ENCODE measurements at regions not wholly inside any gene's neighbourhood (a gene's known extent, or its start where the extent isn't known, plus 50 kb on each side); places are given as distances from the start of the nearest gene placed in this dataset.

- H3K27me3 ChIP-seq (ENCODE audit: insufficient read depth, low read length), result no peaks in the 10 kb centered on the region
- H3K79me2 ChIP-seq (ENCODE audit: control insufficient read depth, insufficient read depth, low read length, unreplicated experiment), result no peaks in the 10 kb centered on the region
- H3K27ac ChIP-seq (ENCODE audit: low read depth, low read length), result no peak overlapping the region
- no peaks in the 10 kb centered on the region for H3K36me3 ChIP-seq (ENCODE audit: insufficient read depth, low read length)
- peaks cover 42% of the 10 kb centered on the region for H3K4me1 ChIP-seq (ENCODE audit: control insufficient read depth, insufficient read depth, low read length, unreplicated experiment)
- no peak overlapping the region for H2AFZ ChIP-seq (ENCODE audit: low read length, unreplicated experiment)
- no peak overlapping the region for H3K4me3 ChIP-seq (ENCODE audit: low read depth, low read length)
These were observed 465.9 kb upstream of the BTBD3 start for GRCh38 chr20:11451793-11452291.

DNA sequence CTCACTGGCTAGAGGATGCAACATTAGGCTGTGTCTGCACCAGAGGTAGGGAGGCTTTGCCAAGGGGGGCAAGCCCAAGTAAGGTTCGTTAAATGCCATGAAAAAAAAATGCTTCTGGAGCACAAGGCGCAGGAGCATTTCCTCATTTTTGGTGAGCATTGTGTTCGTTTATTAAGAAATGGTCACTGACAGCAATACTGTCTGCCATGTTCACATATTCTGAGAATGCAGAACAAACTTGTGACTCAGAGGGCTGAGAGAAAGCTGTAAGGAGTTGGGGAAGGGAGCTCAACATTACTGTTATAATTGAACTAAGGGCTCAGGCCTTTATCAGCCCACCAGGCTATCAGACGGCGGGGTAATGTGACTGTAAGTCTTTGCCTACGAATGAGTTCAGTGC lies 465.4 kb upstream of the BTBD3 start:
- no peaks in the 10 kb centered on the region for H3K27me3 ChIP-seq (ENCODE audit: insufficient read depth, low read length)
- H3K36me3 ChIP-seq (ENCODE audit: insufficient read depth, low read length), result no peaks in the 10 kb centered on the region
- H3K4me3 ChIP-seq (ENCODE audit: low read depth, low read length), result no peak overlapping the region
- peak overlapping the region; percentile 32 for H2AFZ ChIP-seq (ENCODE audit: low read length, unreplicated experiment)
- no peak overlapping the region for H3K27ac ChIP-seq (ENCODE audit: low read depth, low read length)
- H3K4me1 ChIP-seq (ENCODE audit: control insufficient read depth, insufficient read depth, low read length, unreplicated experiment), result peaks cover 42% of the 10 kb centered on the region
- H3K79me2 ChIP-seq (ENCODE audit: control insufficient read depth, insufficient read depth, low read length, unreplicated experiment), result no peaks in the 10 kb centered on the region

DNA sequence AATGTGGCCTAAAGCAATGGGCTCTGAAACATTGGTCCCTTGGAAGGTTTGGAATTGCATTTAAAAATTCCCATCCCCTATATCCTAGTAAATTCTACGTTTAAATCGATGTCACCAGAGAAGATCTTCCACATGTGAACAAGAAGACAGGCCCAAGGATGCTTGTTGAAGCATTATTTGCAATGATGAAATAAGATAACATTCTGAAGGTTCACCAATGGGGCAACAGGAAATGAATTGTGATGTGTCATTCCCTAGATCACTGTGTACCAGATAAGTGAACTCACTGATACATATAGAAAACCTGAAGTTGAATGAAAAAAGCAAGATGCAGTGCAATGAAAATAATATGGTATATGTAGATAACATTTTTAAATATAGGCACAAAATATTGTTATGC lies 464.3 kb upstream of the BTBD3 start:
- H3K4me3 ChIP-seq (ENCODE audit: low read depth, low read length), result no peak overlapping the region; the same call in 1 of the 2 replicates
- H3K4me1 ChIP-seq (ENCODE audit: control insufficient read depth, insufficient read depth, low read length, unreplicated experiment), result peaks cover 42% of the 10 kb centered on the region
- H3K79me2 ChIP-seq (ENCODE audit: control insufficient read depth, insufficient read depth, low read length, unreplicated experiment), result no peaks in the 10 kb centered on the region
- peak overlapping the region; percentile 30 for H2AFZ ChIP-seq (ENCODE audit: low read length, unreplicated experiment)
- H3K36me3 ChIP-seq (ENCODE audit: insufficient read depth, low read length), result no peaks in the 10 kb centered on the region
- H3K27ac ChIP-seq (ENCODE audit: low read depth, low read length), result peak overlapping the region; percentile 28
- no peaks in the 10 kb centered on the region for H3K27me3 ChIP-seq (ENCODE audit: insufficient read depth, low read length)

DNA sequence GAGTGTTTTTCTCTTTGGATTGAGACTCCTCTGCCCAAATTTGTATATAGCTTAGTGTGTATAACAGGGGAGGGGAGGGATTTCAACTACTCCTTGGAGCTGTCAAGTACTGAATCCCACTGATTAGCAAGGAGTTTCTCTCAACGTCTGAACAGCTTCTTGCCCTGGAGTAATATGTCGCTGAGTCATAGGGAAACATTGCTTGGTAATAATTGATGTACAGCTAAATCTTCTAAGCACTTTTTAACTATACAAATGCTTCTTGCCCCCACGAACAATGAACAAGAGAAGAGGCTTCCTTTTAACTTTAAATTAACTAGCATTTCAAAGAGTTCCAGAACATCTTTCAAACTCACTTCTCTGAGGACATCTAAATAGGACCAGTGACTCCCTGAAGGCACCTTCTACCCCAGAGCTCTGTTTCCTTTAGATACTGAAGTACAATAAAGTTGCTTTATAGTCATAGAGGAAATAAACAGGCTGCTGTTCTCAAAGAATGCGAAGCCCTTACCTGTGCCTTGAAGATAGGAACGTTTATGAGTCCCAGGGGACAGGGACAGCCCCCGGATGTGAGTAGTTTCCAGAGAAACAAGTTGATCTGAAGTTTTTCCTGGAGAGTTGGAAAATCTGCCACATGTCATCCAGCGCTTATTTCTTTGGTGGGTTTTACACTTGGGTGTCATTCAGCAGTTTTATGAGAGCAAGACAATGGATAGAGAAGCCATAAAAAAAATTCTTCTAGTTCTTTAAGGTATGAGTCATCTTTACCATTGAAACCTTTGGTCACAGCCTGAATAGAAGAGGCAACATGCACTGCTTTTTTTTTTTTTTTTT lies 462.5 kb upstream of the BTBD3 start:
- H3K27ac ChIP-seq (ENCODE audit: low read depth, low read length), result peak overlapping the region; percentile 77
- H3K27me3 ChIP-seq (ENCODE audit: insufficient read depth, low read length), result no peaks in the 10 kb centered on the region
- peak overlapping the region; percentile 51 for H2AFZ ChIP-seq (ENCODE audit: low read length, unreplicated experiment)
- H3K79me2 ChIP-seq (ENCODE audit: control insufficient read depth, insufficient read depth, low read length, unreplicated experiment), result no peaks in the 10 kb centered on the region
- no peaks in the 10 kb centered on the region for H3K36me3 ChIP-seq (ENCODE audit: insufficient read depth, low read length)
- H3K4me1 ChIP-seq (ENCODE audit: control insufficient read depth, insufficient read depth, low read length, unreplicated experiment), result peaks cover 42% of the 10 kb centered on the region
- peak overlapping the region; percentile 64 for H3K4me3 ChIP-seq (ENCODE audit: low read depth, low read length)

DNA sequence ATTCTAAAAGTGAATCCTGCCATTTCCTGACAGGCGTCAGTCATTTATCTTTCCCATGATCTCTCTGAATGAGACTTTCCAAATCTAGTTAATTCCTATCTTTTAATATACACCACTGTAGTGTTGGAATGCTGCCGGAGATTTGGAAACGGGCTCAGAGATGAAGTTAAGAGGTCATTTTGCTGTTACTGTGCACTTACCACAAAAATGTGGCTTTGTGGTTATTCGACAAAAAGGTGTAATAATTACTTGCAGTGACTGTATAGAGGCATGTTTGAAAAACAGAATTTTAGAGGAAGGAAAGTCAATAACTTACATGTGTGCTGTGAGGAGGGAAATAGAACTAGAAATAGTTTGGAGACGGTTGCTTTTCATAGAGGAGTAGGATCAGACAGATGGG lies 460.2 kb upstream of the BTBD3 start:
- H3K27me3 ChIP-seq (ENCODE audit: insufficient read depth, low read length), result no peaks in the 10 kb centered on the region
- no peak overlapping the region for H3K4me3 ChIP-seq (ENCODE audit: low read depth, low read length)
- H2AFZ ChIP-seq (ENCODE audit: low read length, unreplicated experiment), result no peak overlapping the region
- H3K79me2 ChIP-seq (ENCODE audit: control insufficient read depth, insufficient read depth, low read length, unreplicated experiment), result no peaks in the 10 kb centered on the region
- no peak overlapping the region for H3K27ac ChIP-seq (ENCODE audit: low read depth, low read length)
- no peaks in the 10 kb centered on the region for H3K36me3 ChIP-seq (ENCODE audit: insufficient read depth, low read length)
- H3K4me1 ChIP-seq (ENCODE audit: control insufficient read depth, insufficient read depth, low read length, unreplicated experiment), result peaks cover 38% of the 10 kb centered on the region

DNA sequence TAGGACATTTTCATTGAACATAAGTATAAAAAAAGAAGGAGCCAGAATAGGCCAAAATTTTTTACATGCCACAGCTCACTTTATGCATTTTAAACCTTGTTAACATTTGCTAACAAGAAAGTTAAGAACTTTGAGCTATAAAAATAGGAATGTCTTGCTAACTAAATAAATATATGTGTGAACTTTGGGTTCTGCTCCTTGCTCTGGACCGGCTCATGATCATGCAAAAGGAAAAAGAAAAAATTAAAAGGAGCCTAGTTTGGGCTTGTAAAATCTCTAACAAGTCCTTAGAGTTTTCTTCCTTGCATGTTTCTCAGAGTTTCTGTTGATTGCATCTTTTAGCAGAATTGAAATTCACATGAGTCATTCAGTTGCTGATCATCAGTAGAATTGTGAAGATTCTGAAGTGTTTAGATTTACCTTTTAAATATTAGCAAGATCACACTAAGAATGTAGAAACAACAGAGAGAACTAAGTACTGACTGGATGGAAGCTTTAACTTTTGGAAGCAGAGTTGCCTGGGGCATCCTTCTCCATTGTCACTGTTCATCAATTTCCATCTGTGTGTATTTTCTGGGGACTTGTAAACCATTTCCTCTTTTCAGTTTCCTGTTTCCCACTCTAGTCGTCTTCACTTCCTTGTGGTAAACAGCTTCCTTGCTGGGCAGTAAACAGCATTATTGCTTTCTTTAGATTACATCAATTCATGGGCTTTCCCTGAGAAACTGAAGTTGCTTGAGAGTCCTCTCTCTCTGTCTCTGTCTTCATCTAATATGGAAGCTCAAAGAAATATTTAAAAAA lies 458.4 kb upstream of the BTBD3 start:
- Histone ChIP-seq H2AFZ (ENCODE audit: low read length, unreplicated experiment) (peak overlapping the region; percentile 5), H3K4me3 (ENCODE audit: low read depth, low read length) (no peak overlapping the region), H3K27ac (ENCODE audit: low read depth, low read length) (no peak overlapping the region), H3K27me3 (ENCODE audit: insufficient read depth, low read length) (no peaks in the 10 kb centered on the region), H3K4me1 (ENCODE audit: control insufficient read depth, insufficient read depth, low read length, unreplicated experiment) (peaks cover 21% of the 10 kb centered on the region), H3K36me3 (ENCODE audit: insufficient read depth, low read length) (no peaks in the 10 kb centered on the region), H3K79me2 (ENCODE audit: control insufficient read depth, insufficient read depth, low read length, unreplicated experiment) (no peaks in the 10 kb centered on the region)

- Histone ChIP-seq H2AFZ (ENCODE audit: low read length, unreplicated experiment) (no peak overlapping the region), H3K36me3 (ENCODE audit: insufficient read depth, low read length) (no peaks in the 10 kb centered on the region), H3K4me3 (ENCODE audit: low read depth, low read length) (no peak overlapping the region), H3K79me2 (ENCODE audit: control insufficient read depth, insufficient read depth, low read length, unreplicated experiment) (no peaks in the 10 kb centered on the region), H3K27me3 (ENCODE audit: insufficient read depth, low read length) (peaks cover 4% of the 10 kb centered on the region; the same call in 1 of the 2 replicates), H3K4me1 (ENCODE audit: control insufficient read depth, insufficient read depth, low read length, unreplicated experiment) (no peaks in the 10 kb centered on the region), H3K27ac (ENCODE audit: low read depth, low read length) (no peak overlapping the region)
These were observed 450.3 kb upstream of the BTBD3 start for GRCh38 chr20:11467436-11467835.

DNA sequence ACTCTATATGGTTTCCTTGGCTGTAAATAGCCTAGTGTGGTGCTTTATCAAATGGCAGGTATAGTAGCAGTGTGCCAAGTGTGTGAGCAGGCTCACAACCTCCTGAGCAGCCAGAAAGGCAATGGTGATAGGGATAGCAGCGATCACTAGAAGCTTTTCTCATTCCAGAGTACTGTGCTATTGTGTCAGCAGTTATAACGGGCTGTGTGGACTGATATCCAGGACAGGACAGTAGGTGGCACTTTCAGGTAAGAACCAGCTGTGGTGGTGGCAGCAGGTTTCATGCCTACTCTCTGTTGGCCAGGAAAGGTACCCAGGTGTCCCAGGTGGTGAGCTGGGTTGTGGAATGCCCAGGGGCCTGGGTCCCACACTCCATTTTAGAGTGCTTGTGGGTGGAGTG lies 448.8 kb upstream of the BTBD3 start:
- H3K4me3 ChIP-seq (ENCODE audit: low read depth, low read length), result no peak overlapping the region
- H3K27ac ChIP-seq (ENCODE audit: low read depth, low read length), result no peak overlapping the region
- peaks cover 4% of the 10 kb centered on the region; the same call in 1 of the 2 replicates for H3K27me3 ChIP-seq (ENCODE audit: insufficient read depth, low read length)
- H2AFZ ChIP-seq (ENCODE audit: low read length, unreplicated experiment), result no peak overlapping the region
- H3K79me2 ChIP-seq (ENCODE audit: control insufficient read depth, insufficient read depth, low read length, unreplicated experiment), result no peaks in the 10 kb centered on the region
- H3K36me3 ChIP-seq (ENCODE audit: insufficient read depth, low read length), result no peaks in the 10 kb centered on the region
- H3K4me1 ChIP-seq (ENCODE audit: control insufficient read depth, insufficient read depth, low read length, unreplicated experiment), result no peaks in the 10 kb centered on the region

- Histone ChIP-seq H2AFZ (ENCODE audit: low read length, unreplicated experiment) (no peak overlapping the region), H3K79me2 (ENCODE audit: control insufficient read depth, insufficient read depth, low read length, unreplicated experiment) (no peaks in the 10 kb centered on the region), H3K4me3 (ENCODE audit: low read depth, low read length) (no peak overlapping the region), H3K36me3 (ENCODE audit: insufficient read depth, low read length) (no peaks in the 10 kb centered on the region), H3K4me1 (ENCODE audit: control insufficient read depth, insufficient read depth, low read length, unreplicated experiment) (no peaks in the 10 kb centered on the region), H3K27ac (ENCODE audit: low read depth, low read length) (no peak overlapping the region), H3K27me3 (ENCODE audit: insufficient read depth, low read length) (peaks cover 4% of the 10 kb centered on the region; the same call in 1 of the 2 replicates)
These were observed 447.8 kb upstream of the BTBD3 start for GRCh38 chr20:11469795-11470435.

GRCh38 chr20:11473983-11474382 lies 443.7 kb upstream of the BTBD3 start:
- no peak overlapping the region for H2AFZ ChIP-seq (ENCODE audit: low read length, unreplicated experiment)
- H3K27me3 ChIP-seq (ENCODE audit: insufficient read depth, low read length), result peaks cover 4% of the 10 kb centered on the region; the same call in 1 of the 2 replicates
- H3K36me3 ChIP-seq (ENCODE audit: insufficient read depth, low read length), result no peaks in the 10 kb centered on the region
- no peaks in the 10 kb centered on the region for H3K79me2 ChIP-seq (ENCODE audit: control insufficient read depth, insufficient read depth, low read length, unreplicated experiment)
- no peak overlapping the region for H3K4me3 ChIP-seq (ENCODE audit: low read depth, low read length)
- no peak overlapping the region for H3K27ac ChIP-seq (ENCODE audit: low read depth, low read length)
- H3K4me1 ChIP-seq (ENCODE audit: control insufficient read depth, insufficient read depth, low read length, unreplicated experiment), result no peaks in the 10 kb centered on the region
